Mesenchymal stem cell (in vitro differentiated cells and primary cell): ENCODE measurements at regions not wholly inside any gene's neighbourhood (a gene's known extent, or its start where the extent isn't known, plus 50 kb on each side); places are given as distances from the start of the nearest gene placed in this dataset.
"Not testable (repeated sequence)": the region's sequence is repeated elsewhere in the genome, so short reads cannot be mapped to it uniquely, and the experiment has no call there.

ENCODE experiments used
- DNase-seq: peaks from one replicate; pipeline ENCODE4 v3.0.0-alpha.2; 2013
- H2AFZ ChIP-seq: one replicate; pipeline ENCODE4 v1.6.1; 2013; ENCODE audit warnings: low read depth, mild to moderate bottlenecking, control low read depth, inconsistent platforms, low read length, moderate library complexity
- H2AK5ac ChIP-seq: 2 replicates; pipeline ENCODE4 v1.6.1; 2013; ENCODE audit warnings: low read length, moderate library complexity, mild to moderate bottlenecking, inconsistent platforms; ENCODE audit not compliant: severe bottlenecking
- H2BK120ac ChIP-seq: one replicate; pipeline ENCODE4 v1.6.1; 2013; ENCODE audit warnings: low read depth, mild to moderate bottlenecking, inconsistent platforms, low read length, moderate library complexity
- H2BK12ac ChIP-seq, 2 experiments: one replicate each; pipeline ENCODE4 v1.6.1; 2013; ENCODE audit warnings: inconsistent platforms in 2 of 2, low read length in 2 of 2, mild to moderate bottlenecking in 2 of 2, moderate library complexity in 2 of 2, control low read depth in 1 of 2
- H2BK15ac ChIP-seq: one replicate; pipeline ENCODE4 v1.6.1; 2013; ENCODE audit warnings: mild to moderate bottlenecking, low read depth, inconsistent platforms; ENCODE audit not compliant: poor library complexity, severe bottlenecking
- H2BK5ac ChIP-seq: 2 replicates; pipeline ENCODE4 v1.6.1; 2013; ENCODE audit warnings: low read depth, mild to moderate bottlenecking, low read length, control low read depth, inconsistent platforms; ENCODE audit not compliant: poor library complexity, severe bottlenecking
- H3K14ac ChIP-seq, 2 experiments: one replicate each; pipeline ENCODE4 v1.6.1; 2013; ENCODE audit warnings: inconsistent platforms in 2 of 2, low read length in 2 of 2, control low read depth in 1 of 2, mild to moderate bottlenecking in 1 of 2, moderate library complexity in 1 of 2
- H3K18ac ChIP-seq, 2 experiments: one replicate each; pipeline ENCODE4 v1.6.1; 2013; ENCODE audit warnings: inconsistent platforms in 2 of 2, low read length in 2 of 2, control low read depth in 1 of 2, low read depth in 1 of 2, mild to moderate bottlenecking in 1 of 2
- H3K23ac ChIP-seq, 2 experiments: one replicate each; pipeline ENCODE4 v1.6.1; 2013; ENCODE audit warnings: inconsistent platforms in 2 of 2, low read length in 2 of 2, mild to moderate bottlenecking in 2 of 2, moderate library complexity in 2 of 2, control low read depth in 1 of 2
- H3K27ac ChIP-seq: 2 replicates; pipeline ENCODE4 v1.5.1; 2013; ENCODE audit warnings: mild to moderate bottlenecking, moderate library complexity, low read length, control low read depth, inconsistent platforms; ENCODE audit not compliant: poor library complexity, severe bottlenecking
- H3K27me3 ChIP-seq, 2 experiments: 2 replicates each; pipeline versions ENCODE4 v1.6.1 to v1.7.0; 2013; ENCODE audit warnings: low read length in 2 of 2, mild to moderate bottlenecking in 2 of 2, moderate library complexity in 2 of 2, control low read depth in 1 of 2, inconsistent platforms in 1 of 2; ENCODE audit not compliant: control insufficient read depth in 1 of 2, insufficient read depth in 1 of 2
- H3K36me3 ChIP-seq, 2 experiments: 2 replicates each; pipeline versions ENCODE4 v1.6.1 to v1.7.0; 2013; ENCODE audit warnings: low read length in 2 of 2, control low read depth in 1 of 2, inconsistent platforms in 1 of 2, low read depth in 1 of 2, mild to moderate bottlenecking in 1 of 2; ENCODE audit not compliant: insufficient read depth in 2 of 2, control insufficient read depth in 1 of 2
- H3K4ac ChIP-seq, 2 experiments: one replicate each; pipeline ENCODE4 v1.6.1; 2013; ENCODE audit warnings: inconsistent platforms in 2 of 2, low read length in 2 of 2, mild to moderate bottlenecking in 2 of 2, moderate library complexity in 2 of 2, control low read depth in 1 of 2, low read depth in 1 of 2
- H3K4me1 ChIP-seq: 2 replicates; pipeline ENCODE4 v1.6.1; 2013; ENCODE audit warnings: low read depth, low read length, control low read depth; ENCODE audit not compliant: control insufficient read depth, insufficient read depth
- H3K4me2 ChIP-seq: 2 replicates; pipeline ENCODE4 v1.6.1; 2013; ENCODE audit warnings: low read length, mild to moderate bottlenecking, inconsistent platforms; ENCODE audit not compliant: poor library complexity, severe bottlenecking
- H3K4me3 ChIP-seq, 2 experiments: 2 replicates each; pipeline versions ENCODE4 v1.5.1 to v1.7.0; 2013; ENCODE audit warnings: low read length in 2 of 2, mild to moderate bottlenecking in 2 of 2, control low read depth in 1 of 2, low read depth in 1 of 2; ENCODE audit not compliant: insufficient read depth in 1 of 2
- H3K79me1 ChIP-seq: replicated peaks from 2 replicates; pipeline ENCODE4 v1.6.1; 2013; ENCODE audit warnings: mild to moderate bottlenecking, control low read depth, low read length, inconsistent platforms; ENCODE audit not compliant: poor library complexity, severe bottlenecking
- H3K9ac ChIP-seq: 2 replicates; pipeline ENCODE4 v1.7.0; 2013; ENCODE audit warnings: mild to moderate bottlenecking, low read length, moderate library complexity
- H3K9me3 ChIP-seq: 2 replicates; pipeline ENCODE4 v1.7.0; 2013; ENCODE audit warnings: mild to moderate bottlenecking, low read length; ENCODE audit not compliant: control insufficient read depth
- H4K8ac ChIP-seq: one replicate; pipeline ENCODE4 v1.6.1; 2013; ENCODE audit warnings: inconsistent platforms, mild to moderate bottlenecking, low read length, moderate library complexity
- H4K91ac ChIP-seq: one replicate; pipeline ENCODE4 v1.6.1; 2013; ENCODE audit warnings: mild to moderate bottlenecking, low read length, inconsistent platforms
- WGBS: methylation state at CpG from one replicate; pipeline ENCODE4 v1.1.7; 2013; ENCODE audit warnings: mixed read lengths; 5-methylcytosine and 5-hydroxymethylcytosine counted together

DNA sequence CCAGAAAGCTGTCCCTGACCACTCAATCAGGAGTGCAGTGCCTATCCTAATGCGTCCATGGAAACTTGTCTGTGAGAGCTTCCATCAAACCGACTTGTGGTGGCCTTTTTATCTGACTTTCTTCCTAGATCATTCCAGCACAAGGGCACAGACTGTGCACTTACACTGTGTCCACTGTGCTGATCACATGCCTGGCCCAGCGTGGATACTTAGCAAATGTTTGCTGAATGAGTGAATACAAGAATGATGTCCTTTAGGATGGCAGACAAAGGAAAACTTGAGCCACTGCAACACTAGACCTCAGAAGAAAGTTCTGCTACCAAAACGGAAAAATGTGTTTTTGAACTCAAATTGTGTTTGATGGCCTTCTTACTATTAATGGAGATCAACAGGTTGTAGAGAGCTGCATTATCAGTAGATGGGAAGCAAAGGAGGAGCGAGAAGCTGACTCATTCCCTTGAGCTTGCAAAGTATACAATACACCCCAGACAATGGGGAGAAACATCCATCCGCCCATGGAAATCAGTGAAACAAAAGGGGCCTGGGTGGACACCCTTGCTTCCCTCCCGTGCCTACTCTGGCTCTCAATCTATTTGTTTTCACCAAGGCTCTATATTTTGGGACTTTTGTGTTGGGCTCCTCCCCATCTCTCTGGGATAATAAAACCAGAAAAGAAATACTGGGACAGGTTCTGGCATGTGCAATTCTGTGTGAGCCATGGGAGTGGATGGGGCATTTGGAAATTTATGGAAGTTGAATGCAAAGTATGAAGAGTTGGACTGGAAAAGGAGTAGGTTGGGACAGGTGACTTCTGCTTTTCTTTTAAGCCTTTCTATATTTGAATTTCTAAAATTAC is 76.2 kb upstream of the ZFAND5 start:
- peak overlapping the region; percentile 93 for H3K27ac ChIP-seq
- no peak overlapping the region for H2BK15ac ChIP-seq
- peak overlapping the region; percentile 69 to 75 for H2BK12ac ChIP-seq
- DNase-seq: peak; percentile 30
- no peak overlapping the region for H3K4me3 ChIP-seq
- H3K9me3 ChIP-seq: no peaks in the 10 kb centered on the region
- peaks cover 9% of the 10 kb centered on the region for H3K4me1 ChIP-seq
- H3K36me3 ChIP-seq: no peaks in the 10 kb centered on the region
- no peaks in the 10 kb centered on the region for H3K27me3 ChIP-seq
- peak overlapping the region; percentile 45 for H4K8ac ChIP-seq
- H3K4ac ChIP-seq: peak overlapping the region; percentile 13 to 19
- no peak overlapping the region for H4K91ac ChIP-seq
- no peak overlapping the region for H3K14ac ChIP-seq
- no peak overlapping the region for H2AFZ ChIP-seq
- H3K4me2 ChIP-seq: no peak overlapping the region
- 59% methylated on average over 7 of the region's 7 CpGs for WGBS
- H2BK120ac ChIP-seq: peak overlapping the region; percentile 7
- H3K23ac ChIP-seq: no peak overlapping the region
- H2AK5ac ChIP-seq: peak overlapping the region; percentile 93
- peak overlapping the region; percentile 78 for H2BK5ac ChIP-seq
- peak overlapping the region in 1 of 2 experiments; percentile 6 for H3K18ac ChIP-seq
- no peak overlapping the region for H3K9ac ChIP-seq
- peaks cover 2% of the 10 kb centered on the region for H3K79me1 ChIP-seq

DNA sequence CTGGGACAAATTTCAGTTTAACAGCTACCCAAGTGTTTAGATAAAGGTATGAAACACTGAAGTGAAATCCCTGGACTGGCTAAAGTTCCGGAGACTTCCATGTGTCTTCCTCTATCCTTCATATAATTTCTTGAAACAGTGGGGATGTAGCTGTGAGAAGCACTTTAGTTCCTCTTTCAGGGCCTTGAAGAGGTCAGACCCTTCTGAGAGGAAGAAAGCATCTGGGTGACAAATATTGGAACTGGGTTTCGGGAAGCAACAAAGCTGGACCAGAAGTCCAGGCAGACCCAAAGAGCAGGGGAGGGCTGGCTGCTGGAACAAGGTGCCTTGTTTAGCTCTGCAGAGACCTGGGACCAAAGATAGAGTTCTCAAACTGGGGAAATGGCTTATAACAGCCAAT is 75.4 kb upstream of the ZFAND5 start:
- no peaks in the 10 kb centered on the region for H3K9me3 ChIP-seq
- H3K4me1 ChIP-seq: peaks cover 9% of the 10 kb centered on the region
- peak overlapping the region in 1 of 2 experiments; percentile 23 for H3K18ac ChIP-seq

DNA sequence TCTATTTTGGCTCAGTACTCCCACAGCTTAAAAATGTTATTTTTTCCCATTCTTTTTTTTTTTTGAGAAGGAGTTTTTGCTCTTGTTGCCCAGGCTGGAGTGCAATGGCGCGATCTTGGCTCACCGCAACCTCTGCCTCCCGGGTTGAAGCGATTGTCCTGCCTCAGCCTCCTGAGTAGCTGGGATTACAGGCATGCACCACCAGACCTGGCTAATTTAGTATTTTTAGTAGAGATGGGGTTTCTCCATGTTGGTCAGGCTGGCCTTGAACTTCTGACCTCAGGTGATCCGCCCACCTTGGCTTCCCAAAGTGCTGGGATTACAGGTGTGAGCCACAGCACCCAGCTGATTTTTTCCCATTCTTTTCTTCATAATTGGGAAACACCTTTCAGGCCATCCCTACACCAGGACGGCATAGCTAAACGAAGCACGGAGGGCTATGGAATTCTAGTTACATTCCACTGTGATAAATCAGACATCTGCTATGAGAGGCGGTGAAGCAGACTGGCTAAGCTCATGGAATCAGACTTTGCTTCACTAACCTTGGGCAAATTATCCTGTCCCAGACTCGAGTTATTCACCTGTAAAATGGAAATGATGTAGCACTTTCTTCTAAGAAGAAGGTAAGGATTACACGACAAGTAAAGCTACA is 68.7 kb upstream of the ZFAND5 start:
- DNase-seq: peak; percentile 60
- H3K79me1 ChIP-seq, H3K9me3 ChIP-seq, H3K4ac ChIP-seq, H3K27me3 ChIP-seq, H2BK5ac ChIP-seq, H2BK12ac ChIP-seq, H3K4me3 ChIP-seq, H3K9ac ChIP-seq, H3K23ac ChIP-seq, H3K14ac ChIP-seq, H3K36me3 ChIP-seq, H3K4me2 ChIP-seq, H2BK120ac ChIP-seq, H3K4me1 ChIP-seq, H2AK5ac ChIP-seq, H4K8ac ChIP-seq, H3K18ac ChIP-seq, H2BK15ac ChIP-seq, H4K91ac ChIP-seq, H2AFZ ChIP-seq: not testable (repeated sequence)
- 29% methylated on average over 8 of the region's 12 CpGs for WGBS
- peak overlapping the region; percentile 95 for H3K27ac ChIP-seq

More for the DNA sequence above, 75.4 kb upstream of the ZFAND5 start:
- WGBS: 100% methylated on average over 1 of the region's 2 CpGs
- peak overlapping the region; percentile 19 for H4K8ac ChIP-seq
- no peak overlapping the region for H2BK15ac ChIP-seq
- no peak overlapping the region for H3K14ac ChIP-seq
- H2AFZ ChIP-seq: no peak overlapping the region
- no peak overlapping the region for H2BK5ac ChIP-seq
- H3K79me1 ChIP-seq: peaks cover 2% of the 10 kb centered on the region
- H3K4ac ChIP-seq: peak overlapping the region in 1 of 2 experiments; percentile 19
- H2BK12ac ChIP-seq: peak overlapping the region in 1 of 2 experiments; percentile 69
- no peaks in the 10 kb centered on the region for H3K36me3 ChIP-seq
- no peak overlapping the region for H3K4me2 ChIP-seq
- peak overlapping the region; percentile 93 for H2AK5ac ChIP-seq
- H3K27ac ChIP-seq: no peak overlapping the region
- no peak overlapping the region for H4K91ac ChIP-seq
- H3K27me3 ChIP-seq: no peaks in the 10 kb centered on the region
- H3K23ac ChIP-seq: no peak overlapping the region
- no peak overlapping the region for H3K4me3 ChIP-seq
- peak overlapping the region; percentile 11 for H2BK120ac ChIP-seq
- DNase-seq: no peak
- H3K9ac ChIP-seq: no peak overlapping the region

DNA sequence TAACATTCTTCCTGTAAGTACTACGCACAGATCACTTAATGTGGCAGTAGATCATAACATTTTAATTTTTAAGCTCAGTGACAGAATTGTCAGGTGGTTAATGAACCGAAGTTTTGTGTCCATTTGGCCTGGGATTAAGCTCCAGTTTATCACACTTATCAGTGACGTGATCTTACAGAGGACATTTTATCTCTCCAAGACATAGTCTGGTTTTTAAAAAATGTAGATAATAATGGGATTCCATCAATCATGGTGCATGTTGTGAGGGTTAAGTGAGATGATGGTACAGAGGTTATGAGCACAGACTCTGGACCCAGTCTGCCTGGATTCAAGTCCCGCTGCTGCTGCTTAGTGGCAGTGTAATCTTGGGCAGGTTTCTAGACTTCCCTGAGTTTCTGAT is 66.0 kb upstream of the ZFAND5 start:
- 54% methylated on average over 4 of the region's 4 CpGs for WGBS
- no peak overlapping the region for H3K27ac ChIP-seq
- no peak overlapping the region for H3K23ac ChIP-seq
- peaks cover 2% of the 10 kb centered on the region for H3K4me1 ChIP-seq
- no peaks in the 10 kb centered on the region for H3K36me3 ChIP-seq
- H3K18ac ChIP-seq: no peak overlapping the region
- H3K4me3 ChIP-seq: no peak overlapping the region
- no peaks in the 10 kb centered on the region for H3K9me3 ChIP-seq
- H3K9ac ChIP-seq: no peak overlapping the region
- H3K27me3 ChIP-seq: no peaks in the 10 kb centered on the region
- H2AK5ac ChIP-seq: no peak overlapping the region
- H2BK15ac ChIP-seq: no peak overlapping the region
- DNase-seq: no peak
- no peak overlapping the region for H3K4ac ChIP-seq
- H3K79me1 ChIP-seq: no peaks in the 10 kb centered on the region
- H2BK5ac ChIP-seq: no peak overlapping the region
- no peak overlapping the region for H3K4me2 ChIP-seq
- H2BK120ac ChIP-seq: no peak overlapping the region
- no peak overlapping the region for H2AFZ ChIP-seq
- H2BK12ac ChIP-seq: no peak overlapping the region
- H3K14ac ChIP-seq: no peak overlapping the region
- no peak overlapping the region for H4K91ac ChIP-seq
- H4K8ac ChIP-seq: no peak overlapping the region
